ENCODE measurements at regions not wholly inside any gene's neighbourhood (a gene's known extent, or its start where the extent isn't known, plus 50 kb on each side); places are given as distances from the start of the nearest gene placed in this dataset.
"Not testable (repeated sequence)": the region's sequence is repeated elsewhere in the genome, so short reads cannot be mapped to it uniquely, and the experiment has no call there.

- not testable (repeated sequence) for TF ChIP-seq CTCF, POLR2A (IDR thresholded peaks at IDR 0.05)
Measured at GRCh38 chr17:45558821-45559220, 68.3 kb upstream of the PLEKHM1 start.

All from testis (tissue), 2 donors.